HG03280 (cell line): ENCODE measurements at regions not wholly inside any gene's neighbourhood (a gene's known extent, or its start where the extent isn't known, plus 50 kb on each side); places are given as distances from the start of the nearest gene placed in this dataset.
"Not testable (repeated sequence)": the region's sequence is repeated elsewhere in the genome, so short reads cannot be mapped to it uniquely, and the experiment has no call there.

Experiments
- ATAC-seq: cut with Tn5 transposase; IDR thresholded peaks from one replicate; pipeline ENCODE4 v1.9.1; 2021; ENCODE audit warnings: mild to moderate bottlenecking, moderate library complexity; ENCODE audit not compliant: unreplicated experiment

DNA sequence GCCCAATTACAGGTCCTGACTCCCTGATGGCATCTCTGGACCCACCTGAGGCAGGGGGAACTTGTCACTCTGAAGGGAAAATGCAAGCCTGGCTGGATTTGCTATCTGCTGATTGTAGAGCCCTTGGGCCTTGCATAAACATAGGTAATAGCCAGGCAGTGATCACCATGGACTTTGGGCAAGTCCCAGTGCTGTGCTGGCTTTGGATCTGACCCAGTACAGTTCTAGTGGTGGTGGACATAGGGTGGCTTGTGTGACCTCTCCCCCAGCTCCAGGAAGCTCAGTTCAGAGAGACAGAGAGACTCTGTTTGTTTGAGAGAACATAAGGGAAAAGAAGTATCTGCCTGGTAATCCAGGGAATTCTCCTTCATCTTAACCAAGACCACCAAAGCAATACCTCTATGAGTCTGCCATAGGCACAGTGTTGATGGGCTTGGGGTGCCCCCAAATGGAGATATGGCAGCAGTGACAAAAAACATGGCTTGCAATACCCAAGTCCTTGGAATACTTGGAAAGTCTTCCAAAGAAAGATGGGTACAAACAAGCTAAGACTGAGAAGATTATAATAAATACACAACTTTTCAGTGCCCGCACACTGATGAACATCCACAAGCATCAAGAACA is 348.5 kb downstream of the PYDC2 start:
- no peak for ATAC-seq

DNA sequence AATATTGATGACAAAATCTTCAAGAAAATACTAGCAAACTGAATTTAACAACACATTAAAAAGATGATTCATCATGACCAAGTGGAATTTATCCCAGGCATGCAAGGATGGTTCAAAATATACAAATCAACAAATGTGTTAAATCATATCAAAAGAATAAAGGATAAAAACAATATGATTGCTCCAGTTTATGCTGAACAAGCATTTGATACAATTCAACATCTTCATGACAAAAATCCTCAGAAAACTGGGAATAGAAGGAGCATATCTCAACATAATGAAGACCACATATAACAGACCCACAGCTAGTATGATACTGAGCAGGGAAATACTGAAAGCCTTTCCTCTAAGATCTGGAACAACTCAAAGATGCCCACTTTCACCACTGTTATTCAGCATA is 352.3 kb downstream of the PYDC2 start:
- no peak for ATAC-seq

DNA sequence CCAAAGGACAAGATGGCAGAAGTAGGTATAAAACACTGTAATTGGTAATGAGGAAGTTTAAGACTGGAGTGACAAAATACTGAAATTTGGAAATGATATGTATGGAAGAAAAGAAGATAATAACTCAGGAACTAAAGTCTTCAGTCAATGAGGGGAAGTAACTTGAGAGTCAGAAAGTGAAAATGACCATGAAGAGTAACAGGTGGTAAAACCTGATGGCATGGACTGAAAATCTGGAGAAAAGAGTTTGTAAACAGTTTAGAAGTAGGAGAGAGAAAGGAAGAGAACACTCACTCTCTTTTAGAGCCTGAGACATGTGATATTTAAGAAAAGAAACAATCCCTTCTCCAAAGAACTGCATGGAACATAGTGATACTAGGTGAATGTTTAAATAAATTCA is 387.9 kb downstream of the PYDC2 start:
- no peak for ATAC-seq

DNA sequence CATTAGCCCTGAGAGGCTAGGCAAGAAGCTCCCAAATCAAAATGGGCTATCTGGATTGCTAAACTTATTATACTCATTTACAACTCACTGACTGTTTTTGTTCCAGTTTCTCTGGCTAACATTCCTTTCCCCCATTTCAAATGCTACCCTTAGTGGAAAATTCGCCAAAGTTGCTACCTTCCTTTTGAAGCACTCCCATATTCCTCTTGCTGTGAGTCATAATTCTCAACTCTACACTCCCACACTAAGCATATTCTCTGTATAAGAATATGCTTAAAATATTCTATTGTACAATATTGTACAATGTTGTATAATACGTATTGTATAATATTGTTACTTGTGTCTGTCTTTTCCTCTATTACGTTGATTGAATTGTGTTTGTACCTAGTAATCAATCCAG is 398.6 kb downstream of the PYDC2 start:
- no peak for ATAC-seq

DNA sequence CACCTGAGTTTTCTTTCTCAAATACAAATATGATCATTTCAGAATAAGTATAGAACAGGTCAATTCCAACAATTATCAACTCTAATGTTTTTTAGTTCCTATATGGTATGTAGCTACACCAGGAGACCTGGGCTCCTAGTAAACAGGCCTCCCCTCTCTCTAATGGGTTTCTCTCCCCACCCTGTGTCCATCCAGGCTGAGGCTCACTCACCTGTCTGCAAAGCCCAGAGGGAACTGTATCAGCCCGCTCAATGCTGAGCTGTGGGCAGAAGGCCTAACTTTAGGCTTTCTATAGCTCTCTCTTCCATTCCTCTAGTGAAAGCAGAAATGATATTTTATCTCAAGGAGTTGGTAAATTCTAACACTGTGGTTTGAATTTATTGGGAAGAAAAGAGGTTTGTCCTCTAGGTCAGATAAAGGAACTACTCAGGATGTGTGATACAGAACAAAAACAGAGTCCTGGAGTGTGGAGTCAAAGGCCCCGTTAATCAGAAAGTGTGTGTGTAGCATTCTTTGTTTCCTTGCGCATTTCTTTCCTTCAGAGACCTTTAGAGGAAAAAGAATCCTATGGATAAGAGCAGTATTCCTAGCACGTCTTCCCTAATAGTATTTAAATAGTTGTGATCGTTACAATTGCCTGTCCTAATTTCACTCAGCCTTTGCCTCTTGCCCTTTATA is 408.9 kb downstream of the PYDC2 start:
- no peak for ATAC-seq

DNA sequence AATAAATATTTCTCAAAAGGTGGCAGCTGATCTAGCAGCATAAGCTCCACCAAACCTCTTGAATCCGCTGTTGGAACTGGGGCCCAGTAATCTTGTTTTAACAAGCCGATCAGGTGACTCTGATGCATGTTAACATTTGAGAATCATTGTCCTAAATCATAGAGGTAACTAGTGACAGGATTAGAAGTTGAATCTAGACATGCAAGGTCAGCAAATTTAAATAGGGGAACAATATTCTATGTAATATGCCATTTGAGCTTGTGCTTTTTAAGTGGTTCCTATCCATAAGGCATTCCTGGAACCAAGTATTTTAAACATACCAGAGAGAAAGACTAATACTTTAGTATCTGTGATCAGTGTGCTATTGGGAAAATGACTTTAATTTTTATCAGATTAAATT is 412.8 kb downstream of the PYDC2 start:
- no peak for ATAC-seq

DNA sequence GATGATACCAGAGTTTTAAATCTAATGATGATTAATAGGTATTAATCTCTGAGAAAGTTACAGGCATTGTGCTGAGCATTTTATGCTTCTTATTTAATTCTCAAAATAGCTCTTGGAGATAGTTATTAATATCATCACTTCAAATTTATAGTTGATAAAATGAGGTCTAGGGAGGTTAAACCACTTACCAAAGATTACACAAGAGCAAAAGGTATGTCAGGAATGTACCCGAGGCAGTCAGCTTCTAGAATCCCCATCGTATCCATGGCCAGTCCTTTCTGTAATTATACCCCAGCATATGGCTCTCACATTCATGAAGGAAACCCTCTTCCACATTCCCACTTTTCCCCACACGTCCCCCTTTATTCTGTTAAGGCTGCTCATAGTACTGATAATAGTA is 421.3 kb downstream of the PYDC2 start:
- no peak for ATAC-seq

DNA sequence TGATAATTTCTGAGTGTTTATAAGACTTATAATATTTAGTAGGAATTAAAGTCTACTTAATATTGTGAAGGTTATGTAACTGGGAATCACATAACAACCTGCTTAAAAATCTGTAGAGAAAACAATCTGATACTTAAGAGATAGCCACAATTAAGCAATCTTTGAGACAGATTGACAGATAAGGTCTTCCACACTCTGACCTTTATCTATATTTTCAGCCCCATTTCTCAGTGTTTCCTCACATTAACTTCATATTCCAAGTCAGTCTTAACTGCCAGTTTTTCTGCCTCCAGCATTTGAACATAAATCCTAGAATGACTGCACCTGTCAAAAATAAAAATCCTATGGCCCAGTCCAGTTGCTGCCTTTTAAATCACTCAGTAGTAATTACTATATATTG is 423.2 kb downstream of the PYDC2 start:
- ATAC-seq, result no peak

DNA sequence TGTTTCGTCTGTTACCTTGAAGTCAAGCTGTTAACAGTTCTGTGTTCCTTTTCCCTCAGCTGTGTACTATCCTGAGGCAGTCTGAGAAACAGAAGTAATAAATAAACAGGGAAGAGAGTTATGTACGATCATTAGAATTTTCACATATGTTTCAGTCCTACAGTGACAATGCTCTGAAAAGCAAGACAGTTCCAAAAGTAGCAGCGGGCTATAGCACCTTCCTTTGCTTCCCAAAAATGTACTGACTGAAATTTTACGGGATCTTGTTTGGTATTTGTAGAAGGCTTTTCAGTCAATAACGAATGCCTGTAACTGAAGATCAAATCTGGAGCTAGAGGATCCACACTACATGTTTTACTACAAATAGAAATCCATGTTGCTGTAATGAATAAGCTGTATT is 428.1 kb downstream of the PYDC2 start:
- no peak for ATAC-seq

DNA sequence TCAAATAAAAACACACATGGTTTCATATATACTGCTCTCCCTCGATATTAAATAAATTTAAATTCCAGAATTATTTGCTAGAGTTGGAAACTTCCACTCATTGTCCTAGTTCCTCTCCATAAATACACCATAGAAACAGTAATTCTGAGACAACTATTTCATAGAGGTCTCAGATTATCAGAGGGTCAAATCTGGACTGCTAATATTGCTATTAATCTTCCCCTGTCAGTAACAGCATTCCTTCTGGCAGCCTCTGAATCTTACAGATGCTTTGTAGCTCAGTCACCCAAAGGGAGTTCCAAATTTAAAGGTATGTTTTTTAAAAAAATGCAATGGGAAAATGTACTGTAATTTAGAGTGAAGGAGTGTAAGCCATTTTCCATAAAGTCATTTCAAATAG is 428.8 kb downstream of the PYDC2 start:
- no peak for ATAC-seq

DNA sequence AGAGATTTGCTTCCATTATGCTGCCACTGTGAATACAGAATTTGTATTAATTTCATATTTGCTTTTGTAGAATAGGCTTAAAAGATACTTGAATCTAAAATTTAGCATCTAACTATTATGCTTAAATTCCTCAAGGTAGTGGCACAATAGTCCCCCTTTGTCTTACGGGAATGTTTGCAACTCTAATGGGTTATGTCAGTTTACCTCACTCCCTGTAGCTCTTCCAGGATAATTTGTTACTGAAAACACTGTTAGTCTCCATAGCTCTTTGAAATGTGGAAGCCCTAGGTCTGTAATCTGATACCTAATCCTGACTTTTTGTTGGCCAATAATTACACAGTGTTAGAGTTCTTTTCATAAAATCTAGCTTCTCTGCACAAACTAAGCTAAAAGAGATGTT is 433.4 kb downstream of the PYDC2 start:
- ATAC-seq, result no peak

DNA sequence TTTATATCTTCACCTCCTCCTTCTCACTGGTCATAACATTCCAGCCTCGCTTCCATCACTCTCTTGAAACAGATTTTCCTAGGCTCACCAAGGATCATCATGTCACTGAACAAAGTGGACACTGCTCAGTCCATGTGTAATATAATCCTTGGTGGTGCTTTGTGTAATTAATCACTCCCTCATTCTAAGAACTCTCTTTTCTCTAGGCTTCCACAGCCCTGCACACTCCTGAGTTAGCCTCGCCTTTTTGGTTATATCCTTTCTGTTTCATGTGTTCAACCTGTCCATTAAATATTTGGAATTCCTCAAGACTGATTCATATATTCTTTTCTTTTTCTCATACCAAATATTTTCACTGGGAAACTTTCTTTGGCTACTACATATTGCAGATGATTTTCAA is 440.8 kb downstream of the PYDC2 start:
- ATAC-seq, result no peak

DNA sequence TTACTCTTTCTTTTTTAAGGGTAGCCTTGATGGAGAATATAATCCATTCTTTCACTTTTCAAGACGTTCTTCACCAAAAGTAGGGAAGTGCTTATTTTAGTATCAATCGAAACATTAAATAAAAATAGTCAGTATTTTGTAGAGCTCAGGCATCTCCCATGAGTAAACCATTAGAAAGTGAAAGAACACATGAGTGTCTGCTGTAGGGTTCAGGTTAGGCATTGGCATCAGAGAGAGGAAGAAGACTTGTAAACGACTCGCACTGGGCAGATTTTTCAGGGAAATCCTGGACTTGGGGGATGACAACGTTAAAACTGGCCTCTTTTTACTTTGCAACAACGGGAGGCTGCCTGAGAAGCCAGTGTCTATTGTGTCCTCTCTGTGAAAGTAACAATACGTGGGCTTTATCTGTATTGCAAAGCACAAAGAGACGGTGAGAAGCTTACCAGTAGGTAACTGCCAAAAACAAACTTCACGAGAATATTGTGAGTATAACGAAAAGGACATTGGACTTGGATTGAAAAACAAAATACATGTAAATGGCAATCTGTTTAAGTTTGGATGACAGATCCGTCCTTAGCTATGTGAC is 451.7 kb downstream of the PYDC2 start:
- no peak for ATAC-seq

DNA sequence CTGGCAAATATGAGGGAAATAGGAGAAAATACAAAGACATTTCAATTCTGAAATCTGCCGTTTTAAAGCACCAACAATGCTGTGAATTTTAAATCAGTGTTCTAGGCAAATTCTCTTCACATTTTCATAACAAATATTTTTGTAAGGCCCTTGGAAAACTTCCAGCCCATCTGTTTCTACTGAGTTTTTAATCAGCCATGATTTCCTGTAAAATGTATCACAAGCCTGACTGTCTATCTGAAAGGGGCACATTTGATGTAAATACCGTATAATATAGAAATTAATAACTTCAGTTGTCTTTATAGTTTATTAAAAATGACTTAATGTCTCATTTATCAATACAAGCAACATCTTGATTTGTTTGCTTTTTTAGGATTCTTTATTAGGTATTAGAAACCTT is 454.7 kb downstream of the PYDC2 start:
- no peak for ATAC-seq

DNA sequence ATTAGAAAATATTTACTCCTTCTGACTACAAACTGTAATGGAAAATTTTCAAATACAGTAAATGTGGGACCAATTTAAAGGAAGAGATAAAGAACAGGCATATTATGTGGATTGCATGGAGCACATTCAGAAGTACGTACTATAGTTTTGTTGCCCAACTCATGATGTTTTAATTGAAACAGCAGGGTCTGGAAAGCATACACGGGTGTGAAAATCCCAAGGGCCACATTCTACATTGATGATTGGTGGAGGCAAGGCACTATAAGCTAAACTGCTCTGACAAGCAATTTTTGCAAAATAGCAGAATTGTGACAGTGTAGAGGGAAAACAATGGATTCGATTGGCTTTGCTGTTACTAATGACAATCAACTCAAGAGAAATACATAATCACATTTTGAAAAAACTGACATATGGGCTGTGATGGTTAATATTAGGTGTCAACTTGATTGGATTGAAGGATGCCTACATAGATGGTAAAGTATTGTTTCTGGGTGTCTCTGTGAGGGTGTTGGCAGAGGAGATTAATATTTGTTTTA is 458.6 kb downstream of the PYDC2 start:
- no peak for ATAC-seq

DNA sequence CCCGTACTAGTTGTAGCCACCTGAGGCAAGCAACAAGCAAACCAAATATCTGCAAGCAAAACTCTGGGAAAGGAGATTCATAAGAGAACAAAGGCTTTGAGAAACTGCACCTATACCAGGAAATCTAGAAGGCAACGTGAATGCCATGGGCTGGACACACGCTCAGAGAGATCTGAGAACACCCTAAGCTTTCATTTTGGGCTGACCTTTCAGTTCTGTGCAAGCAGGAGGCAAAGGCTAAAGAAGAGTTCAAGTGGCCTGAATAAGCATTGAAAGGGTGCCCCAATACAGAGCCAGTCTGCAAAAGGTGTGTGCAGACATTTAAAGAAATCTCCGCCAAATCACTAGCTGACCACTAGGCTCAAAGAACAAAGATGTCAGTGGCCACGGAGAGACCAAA is 461.6 kb downstream of the PYDC2 start:
- ATAC-seq, result no peak

DNA sequence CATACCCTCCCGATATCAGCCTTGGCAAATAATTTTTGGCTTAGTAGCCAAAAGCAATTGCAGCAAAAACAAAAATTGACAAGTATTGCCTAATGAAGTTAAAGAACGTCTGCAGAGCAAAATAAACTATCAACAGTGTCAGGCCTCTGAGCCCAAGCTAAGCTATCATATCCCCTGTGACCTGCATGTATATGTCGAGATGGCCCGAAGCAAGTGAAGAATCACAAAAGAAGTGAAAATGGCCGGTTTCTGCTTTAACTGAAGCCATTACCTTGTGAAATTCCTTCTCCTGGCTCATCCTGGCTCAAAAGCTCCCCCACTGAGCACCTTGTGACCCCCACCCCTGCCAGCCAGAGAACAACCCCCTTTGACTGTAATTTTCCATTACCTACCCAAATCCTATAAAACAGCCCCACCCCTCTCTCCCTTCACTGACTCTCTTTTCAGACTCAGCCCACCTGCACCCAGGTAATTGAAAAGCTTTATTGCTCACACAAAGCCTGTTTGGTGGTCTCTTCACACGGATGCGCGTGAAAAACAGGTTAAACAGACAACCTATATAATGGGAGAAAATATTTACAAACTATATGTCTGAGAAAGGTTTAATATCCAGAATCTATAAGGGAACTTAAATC is 466.3 kb downstream of the PYDC2 start:
- not testable (repeated sequence) for ATAC-seq

DNA sequence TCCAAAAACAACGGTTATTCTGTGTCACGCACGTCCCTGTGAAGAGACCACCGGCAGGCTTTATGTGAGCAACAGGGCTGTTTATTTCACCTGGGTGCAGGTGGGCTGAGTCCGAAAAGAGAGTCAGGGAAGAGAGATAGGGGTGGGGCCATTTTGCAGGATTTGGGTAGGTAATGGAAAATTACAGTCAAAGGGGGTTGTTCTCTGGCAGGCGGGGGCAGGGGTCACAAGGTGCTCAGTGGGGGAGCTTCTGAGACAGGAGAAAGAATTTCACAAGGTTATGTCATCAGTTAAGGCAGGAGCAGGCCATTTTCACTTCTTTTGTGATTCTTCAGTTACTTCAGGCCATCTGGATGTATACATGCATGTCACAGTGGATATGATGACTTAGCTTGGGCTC is 467.0 kb downstream of the PYDC2 start:
- not testable (repeated sequence) for ATAC-seq

DNA sequence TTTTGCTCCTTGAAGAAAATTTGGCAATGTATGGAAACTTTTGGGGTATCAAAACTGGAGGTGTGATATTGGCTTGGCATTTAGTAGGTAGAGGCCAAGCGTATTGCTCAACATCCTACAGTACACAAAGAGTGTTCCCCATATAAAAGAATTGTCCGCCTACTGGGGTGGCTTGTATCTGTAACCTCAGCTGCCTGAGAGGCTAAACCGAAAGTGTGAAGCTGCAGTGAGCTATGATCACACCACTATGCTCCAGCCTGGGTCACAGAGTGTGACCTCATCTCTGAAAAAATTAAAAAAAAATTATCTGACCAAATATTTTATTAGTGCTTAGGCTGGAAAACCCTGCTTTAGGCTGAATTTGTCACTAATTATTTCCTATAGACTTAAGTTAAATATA is 483.9 kb downstream of the PYDC2 start:
- ATAC-seq, result no peak

DNA sequence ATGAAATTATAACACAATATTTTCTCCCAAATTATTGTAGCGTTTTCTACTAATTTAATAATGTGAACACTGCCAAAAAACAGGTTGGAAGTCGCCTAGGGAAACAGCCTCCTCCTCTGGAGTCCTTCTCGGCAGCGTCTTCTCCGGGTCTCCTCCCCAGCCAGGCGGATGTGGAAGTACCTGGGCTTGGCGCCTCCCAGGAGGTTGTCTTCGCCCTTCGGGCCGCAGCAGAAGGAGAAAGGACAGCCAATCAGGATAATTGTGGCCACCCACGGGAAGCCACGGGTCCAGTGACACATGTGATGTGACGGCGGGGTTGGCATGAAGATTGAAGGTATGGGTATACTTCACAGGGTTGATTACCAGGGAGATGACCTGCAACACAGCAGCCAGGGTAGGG is 491.2 kb downstream of the PYDC2 start:
- ATAC-seq, result no peak

DNA sequence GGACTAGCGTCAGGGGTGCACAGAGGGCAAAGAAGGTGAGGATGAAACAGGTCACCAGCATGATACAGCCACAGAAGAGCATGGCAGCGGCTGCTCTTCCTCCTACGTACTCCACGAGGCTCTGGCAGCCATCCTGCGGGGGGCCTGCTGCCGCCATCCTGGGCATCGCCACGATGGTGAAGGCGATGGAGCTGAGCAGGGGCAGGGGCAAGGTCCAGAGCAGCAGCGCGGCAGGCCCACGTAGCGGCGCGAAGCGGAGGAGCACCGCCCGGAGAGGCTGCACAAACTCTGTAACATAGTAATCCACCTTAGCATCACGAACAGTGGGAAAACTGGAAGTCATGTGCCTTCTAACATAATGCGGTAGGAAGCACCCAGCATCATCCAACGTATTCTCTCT is 491.6 kb downstream of the PYDC2 start:
- no peak for ATAC-seq
